ENCODE measurements at regions not wholly inside any gene's neighbourhood (a gene's known extent, or its start where the extent isn't known, plus 50 kb on each side); places are given as distances from the start of the nearest gene placed in this dataset.

- H3K9me3 Mint-ChIP-seq: peaks cover 51% of the 10 kb centered on the region
- Histone ChIP-seq H3K9ac (ENCODE audit: extremely low read depth, low read length, poor library complexity, severe bottlenecking) (no peak overlapping the region), H3K36me3 (ENCODE audit: control insufficient read depth, insufficient read depth, low read length) (no peaks in the 10 kb centered on the region), H3K4me3 (ENCODE audit: low read length) (no peak overlapping the region), H3K27me3 (ENCODE audit: control insufficient read depth, insufficient read depth, low read length, poor library complexity, severe bottlenecking) (no peaks in the 10 kb centered on the region), H3K9me3 (ENCODE audit: control insufficient read depth, low read length) (peaks cover 24% of the 10 kb centered on the region), H3K27ac (ENCODE audit: low read depth, low read length) (no peak overlapping the region), H3K4me1 (ENCODE audit: control insufficient read depth, insufficient read depth, low read length) (no peaks in the 10 kb centered on the region)
- no peak overlapping the region for H3K4me3 Mint-ChIP-seq
- TF ChIP-seq, protein P1, sequence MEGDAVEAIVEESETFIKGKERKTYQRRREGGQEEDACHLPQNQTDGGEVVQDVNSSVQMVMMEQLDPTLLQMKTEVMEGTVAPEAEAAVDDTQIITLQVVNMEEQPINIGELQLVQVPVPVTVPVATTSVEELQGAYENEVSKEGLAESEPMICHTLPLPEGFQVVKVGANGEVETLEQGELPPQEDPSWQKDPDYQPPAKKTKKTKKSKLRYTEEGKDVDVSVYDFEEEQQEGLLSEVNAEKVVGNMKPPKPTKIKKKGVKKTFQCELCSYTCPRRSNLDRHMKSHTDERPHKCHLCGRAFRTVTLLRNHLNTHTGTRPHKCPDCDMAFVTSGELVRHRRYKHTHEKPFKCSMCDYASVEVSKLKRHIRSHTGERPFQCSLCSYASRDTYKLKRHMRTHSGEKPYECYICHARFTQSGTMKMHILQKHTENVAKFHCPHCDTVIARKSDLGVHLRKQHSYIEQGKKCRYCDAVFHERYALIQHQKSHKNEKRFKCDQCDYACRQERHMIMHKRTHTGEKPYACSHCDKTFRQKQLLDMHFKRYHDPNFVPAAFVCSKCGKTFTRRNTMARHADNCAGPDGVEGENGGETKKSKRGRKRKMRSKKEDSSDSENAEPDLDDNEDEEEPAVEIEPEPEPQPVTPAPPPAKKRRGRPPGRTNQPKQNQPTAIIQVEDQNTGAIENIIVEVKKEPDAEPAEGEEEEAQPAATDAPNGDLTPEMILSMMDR (conservative IDR thresholded peaks at IDR 0.05): no peak
- WGBS, 2 experiments (ENCODE audit: insufficient coverage in 1 of 2, insufficient read length in 1 of 2): 92 to 94% methylated on average over 1 of the region's 1 CpG
- H3K4me1 Mint-ChIP-seq: no peaks in the 10 kb centered on the region
- no peak overlapping the region for H3K27ac Mint-ChIP-seq
- no peaks in the 10 kb centered on the region for H3K27me3 Mint-ChIP-seq (ENCODE audit: insufficient read depth)
- no peak for DNase-seq
- peaks cover 16% of the 10 kb centered on the region for H3K36me3 Mint-ChIP-seq (ENCODE audit: low read depth)
Observed at GRCh38 chr1:79959635-79960034, 953.1 kb upstream of the ADGRL4 start.

GRCh38 chr1:79955966-79956365, 949.4 kb upstream of the ADGRL4 start:
- no peaks in the 10 kb centered on the region for H3K36me3 ChIP-seq (ENCODE audit: control insufficient read depth, insufficient read depth, low read length)
- H3K9me3 ChIP-seq (ENCODE audit: control insufficient read depth, low read length): peaks cover 26% of the 10 kb centered on the region
- H3K4me1 Mint-ChIP-seq: no peaks in the 10 kb centered on the region
- no peak overlapping the region for H3K9ac ChIP-seq (ENCODE audit: extremely low read depth, low read length, poor library complexity, severe bottlenecking)
- 100% methylated on average over 1 of the region's 1 CpG; no CpG with 5 or more reads in 1 of the 2 experiments for WGBS, 2 experiments (ENCODE audit: insufficient coverage in 1 of 2, insufficient read length in 1 of 2)
- H3K27ac Mint-ChIP-seq: no peak overlapping the region
- H3K9me3 Mint-ChIP-seq: peaks cover 56% of the 10 kb centered on the region
- H3K4me1 ChIP-seq (ENCODE audit: control insufficient read depth, insufficient read depth, low read length): no peaks in the 10 kb centered on the region
- no peak overlapping the region for H3K27ac ChIP-seq (ENCODE audit: low read depth, low read length)
- H3K36me3 Mint-ChIP-seq (ENCODE audit: low read depth): peaks cover 17% of the 10 kb centered on the region
- DNase-seq: no peak
- H3K4me3 Mint-ChIP-seq: no peak overlapping the region
- TF ChIP-seq, protein P1 (conservative IDR thresholded peaks at IDR 0.05): no peak
- H3K4me3 ChIP-seq (ENCODE audit: low read length): no peak overlapping the region
- H3K27me3 Mint-ChIP-seq (ENCODE audit: insufficient read depth): no peaks in the 10 kb centered on the region
- H3K27me3 ChIP-seq (ENCODE audit: control insufficient read depth, insufficient read depth, low read length, poor library complexity, severe bottlenecking): no peaks in the 10 kb centered on the region

DNA sequence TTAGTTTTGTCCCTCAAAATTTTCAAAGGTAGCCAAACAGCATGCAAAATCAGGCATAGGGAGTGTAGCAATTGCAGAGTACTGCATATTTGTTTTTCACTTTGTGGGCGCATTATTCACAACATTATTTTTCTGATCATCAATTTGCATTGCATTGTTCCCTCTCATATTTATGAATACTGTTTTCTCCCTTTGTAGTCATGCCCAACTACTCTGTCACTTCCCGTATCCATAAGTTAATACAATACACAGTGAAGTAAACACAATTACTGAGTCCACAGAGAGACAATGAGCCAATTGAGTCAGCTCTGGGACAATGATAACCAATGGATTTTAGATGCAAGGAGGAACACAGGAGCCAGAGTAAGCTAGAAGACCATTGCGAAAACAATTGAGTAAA, 944.0 kb upstream of the ADGRL4 start:
- Histone ChIP-seq H3K9me3 (ENCODE audit: control insufficient read depth, low read length) (peaks cover 3% of the 10 kb centered on the region), H3K36me3 (ENCODE audit: control insufficient read depth, insufficient read depth, low read length) (no peaks in the 10 kb centered on the region), H3K4me1 (ENCODE audit: control insufficient read depth, insufficient read depth, low read length) (no peaks in the 10 kb centered on the region), H3K27me3 (ENCODE audit: control insufficient read depth, insufficient read depth, low read length, poor library complexity, severe bottlenecking) (no peaks in the 10 kb centered on the region), H3K9ac (ENCODE audit: extremely low read depth, low read length, poor library complexity, severe bottlenecking) (no peak overlapping the region), H3K4me3 (ENCODE audit: low read length) (no peak overlapping the region), H3K27ac (ENCODE audit: low read depth, low read length) (no peak overlapping the region)
- Mint-ChIP-seq H3K27me3 (ENCODE audit: insufficient read depth) (no peaks in the 10 kb centered on the region), H3K9me3 (peaks cover 28% of the 10 kb centered on the region), H3K4me1 (peaks cover 3% of the 10 kb centered on the region), H3K36me3 (ENCODE audit: low read depth) (peaks cover 6% of the 10 kb centered on the region), H3K27ac (no peak overlapping the region), H3K4me3 (no peak overlapping the region)
- TF ChIP-seq, protein P1 (conservative IDR thresholded peaks at IDR 0.05): no peak
- 96 to 100% methylated on average over 2 to 3 of the region's 3 CpGs for WGBS, 2 experiments (ENCODE audit: insufficient coverage in 1 of 2, insufficient read length in 1 of 2)
- DNase-seq: no peak

All from endodermal cell (in vitro differentiated cells).